Lower leg skin (tissue), 3 donors: ENCODE measurements at regions not wholly inside any gene's neighbourhood (a gene's known extent, or its start where the extent isn't known, plus 50 kb on each side); places are given as distances from the start of the nearest gene placed in this dataset.

Experiments used
- POLR2A ChIP-seq, 2 donors: fragments of 450-650 bp; IDR thresholded peaks; one replicate each; pipeline ENCODE4 v1.6.1; 2016 to 2017; ENCODE audit warnings: antibody characterized with exemption in 2 of 2, mild to moderate bottlenecking in 1 of 2, moderate library complexity in 1 of 2
- TF ChIP-seq, protein P1 (sequence below), 3 donors: fragments of 450-650 bp; IDR thresholded peaks; one replicate each; pipeline ENCODE4 v1.5.1; 2016; ENCODE audit warnings: antibody characterized with exemption in 3 of 3, mild to moderate bottlenecking in 3 of 3, moderate library complexity in 2 of 3

GRCh38 chr5:104184264-104184663 lies 621.7 kb upstream of the NUDT12 start:
- TF ChIP-seq, protein P1, sequence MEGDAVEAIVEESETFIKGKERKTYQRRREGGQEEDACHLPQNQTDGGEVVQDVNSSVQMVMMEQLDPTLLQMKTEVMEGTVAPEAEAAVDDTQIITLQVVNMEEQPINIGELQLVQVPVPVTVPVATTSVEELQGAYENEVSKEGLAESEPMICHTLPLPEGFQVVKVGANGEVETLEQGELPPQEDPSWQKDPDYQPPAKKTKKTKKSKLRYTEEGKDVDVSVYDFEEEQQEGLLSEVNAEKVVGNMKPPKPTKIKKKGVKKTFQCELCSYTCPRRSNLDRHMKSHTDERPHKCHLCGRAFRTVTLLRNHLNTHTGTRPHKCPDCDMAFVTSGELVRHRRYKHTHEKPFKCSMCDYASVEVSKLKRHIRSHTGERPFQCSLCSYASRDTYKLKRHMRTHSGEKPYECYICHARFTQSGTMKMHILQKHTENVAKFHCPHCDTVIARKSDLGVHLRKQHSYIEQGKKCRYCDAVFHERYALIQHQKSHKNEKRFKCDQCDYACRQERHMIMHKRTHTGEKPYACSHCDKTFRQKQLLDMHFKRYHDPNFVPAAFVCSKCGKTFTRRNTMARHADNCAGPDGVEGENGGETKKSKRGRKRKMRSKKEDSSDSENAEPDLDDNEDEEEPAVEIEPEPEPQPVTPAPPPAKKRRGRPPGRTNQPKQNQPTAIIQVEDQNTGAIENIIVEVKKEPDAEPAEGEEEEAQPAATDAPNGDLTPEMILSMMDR (IDR thresholded peaks at IDR 0.05), result no peak
- TF ChIP-seq POLR2A (IDR thresholded peaks at IDR 0.05), result no peak
